MCF 10A (cell line): ENCODE measurements at regions not wholly inside any gene's neighbourhood (a gene's known extent, or its start where the extent isn't known, plus 50 kb on each side); places are given as distances from the start of the nearest gene placed in this dataset.
"Not testable (repeated sequence)": the region's sequence is repeated elsewhere in the genome, so short reads cannot be mapped to it uniquely, and the experiment has no call there.

Experiments
- BruUV-seq: library from RNA; stranded (reverse); fragments of 400-500 nt; replicated peaks from 2 replicates; lab custom pipeline; 2021; lab: Mats Ljungman, UMichigan
- CTCF ChIA-PET: fragments of 300-600 bp; sonication (Branson Sonifier 250); formaldehyde crosslinking; extraction: SDS; loops from one replicate; lab custom pipeline; 2021; ENCODE audit warnings: antibody characterized with exemption, inconsistent platforms; lab: Yijun Ruan, JAX
- POLR2A ChIA-PET: fragments of 300-600, 350-650 bp; sonication (Branson Sonifier 250); formaldehyde crosslinking; extraction: SDS; loops from one replicate; lab custom pipeline; 2020; ENCODE audit warnings: antibody characterized with exemption, inconsistent platforms; lab: Yijun Ruan, JAX
- DNase-seq: peaks from one replicate; pipeline ENCODE4 v3.0.0-alpha.2; 2018; ENCODE audit not compliant: unreplicated experiment
- H3K27ac Mint-ChIP-seq: one replicate; pipeline ENCODE4 v1.8.0; 2022; ENCODE audit warnings: mild to moderate bottlenecking, low read depth, mixed read lengths; ENCODE audit not compliant: unreplicated experiment
- H3K27me3 Mint-ChIP-seq: one replicate; pipeline ENCODE4 v1.8.0; 2022; ENCODE audit warnings: mixed read lengths; ENCODE audit not compliant: insufficient read depth, unreplicated experiment
- H3K36me3 Mint-ChIP-seq: one replicate; pipeline ENCODE4 v1.8.0; 2022; ENCODE audit warnings: mild to moderate bottlenecking, moderate library complexity, mixed read lengths; ENCODE audit not compliant: insufficient read depth, unreplicated experiment
- H3K4me1 Mint-ChIP-seq: one replicate; pipeline ENCODE4 v1.8.0; 2022; ENCODE audit warnings: mixed read lengths; ENCODE audit not compliant: insufficient read depth, unreplicated experiment
- H3K4me3 Mint-ChIP-seq: one replicate; pipeline ENCODE4 v1.8.0; 2022; ENCODE audit warnings: mild to moderate bottlenecking, moderate library complexity, mixed read lengths; ENCODE audit not compliant: unreplicated experiment
- H3K9me3 Mint-ChIP-seq: one replicate; pipeline ENCODE4 v1.8.0; 2022; ENCODE audit warnings: mixed read lengths; ENCODE audit not compliant: unreplicated experiment
- intact Hi-C: fragments of 100-400 bp; cut with micrococcal nuclease; formaldehyde crosslinking; loops from 2 replicates; pipeline ENCODE4 v1.14.1; 2022
- TF ChIP-seq, protein P1 (sequence below): fragments of 200-600 bp; IDR thresholded peaks from one replicate; pipeline ENCODE4 v1.8.0; 2022; ENCODE audit warnings: antibody characterized with exemption, mild to moderate bottlenecking; ENCODE audit not compliant: unreplicated experiment

DNA sequence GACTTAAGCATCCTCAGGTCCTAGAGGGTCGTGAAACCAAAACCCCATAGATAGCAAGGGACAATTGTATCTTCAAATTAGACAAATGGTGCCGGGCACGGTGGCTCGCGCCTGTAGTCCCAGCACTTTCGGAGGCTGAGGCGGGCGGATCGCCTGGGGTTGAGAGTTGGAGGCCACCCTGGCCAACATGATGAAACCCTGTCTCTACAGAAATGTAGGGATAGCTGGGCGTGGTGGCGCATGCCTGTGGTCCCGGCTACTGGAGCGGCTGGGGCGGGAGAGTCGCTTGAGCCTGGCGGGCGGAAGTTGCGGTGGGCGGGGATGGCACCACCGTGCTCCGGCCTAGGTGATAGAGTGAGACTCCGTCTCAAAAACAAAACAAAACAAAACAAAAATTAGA, 780.6 kb downstream of the BRINP3 start:
- TF ChIP-seq, protein P1, sequence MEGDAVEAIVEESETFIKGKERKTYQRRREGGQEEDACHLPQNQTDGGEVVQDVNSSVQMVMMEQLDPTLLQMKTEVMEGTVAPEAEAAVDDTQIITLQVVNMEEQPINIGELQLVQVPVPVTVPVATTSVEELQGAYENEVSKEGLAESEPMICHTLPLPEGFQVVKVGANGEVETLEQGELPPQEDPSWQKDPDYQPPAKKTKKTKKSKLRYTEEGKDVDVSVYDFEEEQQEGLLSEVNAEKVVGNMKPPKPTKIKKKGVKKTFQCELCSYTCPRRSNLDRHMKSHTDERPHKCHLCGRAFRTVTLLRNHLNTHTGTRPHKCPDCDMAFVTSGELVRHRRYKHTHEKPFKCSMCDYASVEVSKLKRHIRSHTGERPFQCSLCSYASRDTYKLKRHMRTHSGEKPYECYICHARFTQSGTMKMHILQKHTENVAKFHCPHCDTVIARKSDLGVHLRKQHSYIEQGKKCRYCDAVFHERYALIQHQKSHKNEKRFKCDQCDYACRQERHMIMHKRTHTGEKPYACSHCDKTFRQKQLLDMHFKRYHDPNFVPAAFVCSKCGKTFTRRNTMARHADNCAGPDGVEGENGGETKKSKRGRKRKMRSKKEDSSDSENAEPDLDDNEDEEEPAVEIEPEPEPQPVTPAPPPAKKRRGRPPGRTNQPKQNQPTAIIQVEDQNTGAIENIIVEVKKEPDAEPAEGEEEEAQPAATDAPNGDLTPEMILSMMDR: no peak
- no peak overlapping the region for H3K27ac Mint-ChIP-seq
- intact Hi-C loops: no loop called here
- H3K9me3 Mint-ChIP-seq: no peaks in the 10 kb centered on the region
- no peaks in the 10 kb centered on the region for H3K4me1 Mint-ChIP-seq
- BruUV-seq: no TSS peak
- H3K4me3 Mint-ChIP-seq: no peak overlapping the region
- no peak for DNase-seq
- ChIA-PET CTCF (interaction anchor here (0.6 to 1.0 kb wide), 3 partner anchors 9 to 678 kb away, joined by 3 to 4 read pairs (median 3); no protein-coding TSS in a partner anchor), POLR2A (interaction anchor here (0.7 kb wide), 1 partner anchor 215 kb away, joined by 3 read pairs; no protein-coding TSS in a partner anchor)
- no peaks in the 10 kb centered on the region for H3K27me3 Mint-ChIP-seq
- no peaks in the 10 kb centered on the region for H3K36me3 Mint-ChIP-seq

- no TSS peak for BruUV-seq
- H3K4me1 Mint-ChIP-seq: no peaks in the 10 kb centered on the region
- TF ChIP-seq, protein P1: no peak
- CTCF ChIA-PET: interaction anchor here (0.7 kb wide), 1 partner anchor 12 kb away, joined by 4 read pairs; no protein-coding TSS in a partner anchor
- intact Hi-C loops: no loop called here
- DNase-seq: no peak
- no peaks in the 10 kb centered on the region for H3K36me3 Mint-ChIP-seq
- no peak overlapping the region for H3K27ac Mint-ChIP-seq
- POLR2A ChIA-PET: no interaction called here
- no peaks in the 10 kb centered on the region for H3K27me3 Mint-ChIP-seq
- no peak overlapping the region for H3K4me3 Mint-ChIP-seq
- no peaks in the 10 kb centered on the region for H3K9me3 Mint-ChIP-seq
These were observed 776.1 kb downstream of the BRINP3 start for GRCh38 chr1:189701606-189702005.

- DNase-seq: no peak
- BruUV-seq: no TSS peak
These were observed 771.1 kb downstream of the BRINP3 start for GRCh38 chr1:189706594-189706993.

DNA sequence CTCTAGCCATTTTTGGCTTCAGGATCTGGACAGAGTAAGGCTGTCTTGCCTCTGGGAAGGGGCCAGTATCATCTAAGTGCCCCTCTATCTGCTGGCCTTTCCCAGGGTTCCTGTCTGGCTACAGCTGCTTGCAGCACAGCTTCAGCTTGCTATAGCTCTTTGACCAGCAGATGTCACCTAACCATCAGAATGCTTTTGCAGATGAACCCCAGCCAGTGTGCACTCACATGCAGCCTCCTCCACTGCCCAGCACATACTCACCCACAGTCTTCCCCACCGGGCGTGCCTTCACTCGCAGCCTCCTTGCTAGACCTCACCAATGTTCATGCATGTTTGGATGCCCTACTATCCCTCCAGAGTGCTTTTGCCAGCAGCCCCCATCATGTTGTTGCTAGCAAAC, 769.0 kb downstream of the BRINP3 start:
- intact Hi-C loops: loop anchor here (2.0 kb wide), 1 partner anchor 612 kb away; no protein-coding TSS in a partner anchor
- Mint-ChIP-seq H3K36me3 (no peaks in the 10 kb centered on the region), H3K9me3 (no peaks in the 10 kb centered on the region), H3K27ac (no peak overlapping the region), H3K27me3 (no peaks in the 10 kb centered on the region), H3K4me1 (no peaks in the 10 kb centered on the region), H3K4me3 (no peak overlapping the region)
- CTCF ChIA-PET: interaction anchor here (0.6 to 2.0 kb wide), 9 partner anchors 14 to 728 kb away, joined by 3 to 11 read pairs (median 4); no protein-coding TSS in a partner anchor
- POLR2A ChIA-PET: no interaction called here
- BruUV-seq: no TSS peak
- TF ChIP-seq, protein P1: peak; percentile 16
- peak; percentile 35 for DNase-seq

More at GRCh38 chr1:189706594-189706993, 771.1 kb downstream of the BRINP3 start:
- intact Hi-C loops: no loop called here
- H3K27ac Mint-ChIP-seq: no peak overlapping the region
- no peaks in the 10 kb centered on the region for H3K36me3 Mint-ChIP-seq
- no peaks in the 10 kb centered on the region for H3K9me3 Mint-ChIP-seq
- no peaks in the 10 kb centered on the region for H3K27me3 Mint-ChIP-seq
- CTCF ChIA-PET: interaction anchor here (1.0 kb wide), 1 partner anchor 13 kb away, joined by 4 read pairs; no protein-coding TSS in a partner anchor
- POLR2A ChIA-PET: no interaction called here
- H3K4me1 Mint-ChIP-seq: no peaks in the 10 kb centered on the region
- TF ChIP-seq, protein P1: no peak
- no peak overlapping the region for H3K4me3 Mint-ChIP-seq

DNA sequence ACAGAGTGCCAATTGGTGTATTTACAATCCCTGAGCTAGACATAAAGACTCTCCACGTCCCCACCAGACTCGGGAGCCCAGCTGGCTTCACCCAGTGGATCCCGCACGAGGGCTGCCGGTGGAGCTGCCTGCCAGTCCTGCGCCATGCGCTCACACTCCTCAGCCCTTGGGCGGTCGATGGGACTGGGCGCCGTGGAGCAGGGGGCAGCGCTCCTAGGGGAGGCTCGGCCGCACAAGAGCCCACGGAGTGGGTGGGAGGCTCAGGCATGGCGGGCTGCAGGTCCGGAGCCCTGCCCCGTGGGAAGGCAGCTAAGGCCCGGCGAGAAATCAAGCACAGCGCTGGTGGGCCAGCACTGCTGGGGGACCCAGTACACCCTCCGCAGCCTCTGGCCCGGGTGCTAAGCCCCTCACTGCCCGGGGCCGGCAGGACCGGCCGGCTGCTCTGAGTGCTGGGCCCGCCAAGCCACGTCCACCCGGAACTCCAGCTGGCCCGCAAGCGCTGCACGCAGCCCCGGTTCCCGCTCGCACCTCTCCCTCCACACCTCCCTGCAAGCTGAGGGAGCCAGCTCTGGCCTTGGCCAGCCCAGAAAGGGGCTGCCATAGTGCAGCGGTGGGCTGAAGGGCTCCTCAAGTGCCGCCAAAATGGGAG, 759.4 kb downstream of the BRINP3 start:
- H3K27ac Mint-ChIP-seq, H3K9me3 Mint-ChIP-seq, DNase-seq, H3K4me3 Mint-ChIP-seq, H3K36me3 Mint-ChIP-seq, BruUV-seq, H3K4me1 Mint-ChIP-seq, POLR2A ChIA-PET, H3K27me3 Mint-ChIP-seq, intact Hi-C loops, CTCF ChIA-PET: not testable (repeated sequence)
